ENCODE measurements at regions not wholly inside any gene's neighbourhood (a gene's known extent, or its start where the extent isn't known, plus 50 kb on each side); places are given as distances from the start of the nearest gene placed in this dataset.

- TF ChIP-seq CTCF (IDR thresholded peaks at IDR 0.05; ENCODE audit: low read depth, low read length), result no peak
- TF ChIP-seq EZH2phosphoT487 (IDR thresholded peaks at IDR 0.05; ENCODE audit: low read depth), result no peak
Measured at GRCh38 chr3:161766331-161766730, 269.7 kb downstream of the OTOL1 start.

Data from OCI-LY3 (cell line).